GM19035 (cell line): ENCODE measurements at regions not wholly inside any gene's neighbourhood (a gene's known extent, or its start where the extent isn't known, plus 50 kb on each side); places are given as distances from the start of the nearest gene placed in this dataset.

Experiments used
- ATAC-seq: cut with Tn5 transposase; IDR thresholded peaks from one replicate; pipeline ENCODE4 v1.9.1; 2021; ENCODE audit not compliant: unreplicated experiment

GRCh38 chr1:224504297-224505041 is 69.9 kb upstream of the WDR26 start:
- ATAC-seq = no peak

- no peak for ATAC-seq
Observed at GRCh38 chr1:224505454-224506093, 71.0 kb upstream of the WDR26 start.

GRCh38 chr1:224506141-224506814 is 71.7 kb upstream of the WDR26 start:
- no peak for ATAC-seq

- no peak for ATAC-seq
Observed at GRCh38 chr1:224507771-224508523, 73.3 kb upstream of the WDR26 start.

- no peak for ATAC-seq
Observed at GRCh38 chr1:224509907-224510306, 75.3 kb upstream of the WDR26 start.

GRCh38 chr1:224510880-224511645 is 76.5 kb upstream of the WDR26 start:
- ATAC-seq = no peak

GRCh38 chr1:224512600-224513151 is 78.1 kb upstream of the WDR26 start:
- ATAC-seq = no peak

- ATAC-seq = peak; percentile 22
Observed at GRCh38 chr1:224513383-224513782, 78.8 kb upstream of the WDR26 start.

- peak; percentile 98 for ATAC-seq
Observed at GRCh38 chr1:224513787-224514209, 79.2 kb upstream of the WDR26 start.

- ATAC-seq = no peak
Observed at GRCh38 chr1:224517171-224517570, 82.6 kb upstream of the WDR26 start.

- ATAC-seq = no peak
Observed at GRCh38 chr1:224518528-224518927, 83.9 kb upstream of the WDR26 start.

- no peak for ATAC-seq
Observed at GRCh38 chr1:224519874-224520273, 85.3 kb upstream of the WDR26 start.

- ATAC-seq = no peak
Observed at GRCh38 chr1:224520808-224521207, 86.2 kb upstream of the WDR26 start.

- ATAC-seq = no peak
Observed at GRCh38 chr1:224521904-224522734, 87.5 kb upstream of the WDR26 start.

GRCh38 chr1:224523676-224524075 is 89.1 kb upstream of the WDR26 start:
- ATAC-seq = no peak

GRCh38 chr1:224524679-224525078 is 90.1 kb upstream of the WDR26 start:
- no peak for ATAC-seq

GRCh38 chr1:224525411-224526040 is 90.6 kb upstream of the CNIH3 start:
- no peak for ATAC-seq

- ATAC-seq = no peak
Observed at GRCh38 chr1:224526771-224527170, 89.3 kb upstream of the CNIH3 start.

- no peak for ATAC-seq
Observed at GRCh38 chr1:224528900-224529299, 87.2 kb upstream of the CNIH3 start.
